ENCODE measurements at regions not wholly inside any gene's neighbourhood (a gene's known extent, or its start where the extent isn't known, plus 50 kb on each side); places are given as distances from the start of the nearest gene placed in this dataset.

GRCh38 chr21:43306391-43306790 is 120.5 kb downstream of the SIK1 start:
- H3K27me3 ChIP-seq (ENCODE audit: control insufficient read depth, insufficient read depth, low read length, poor library complexity, severe bottlenecking), result no peaks in the 10 kb centered on the region
- H3K9ac ChIP-seq (ENCODE audit: extremely low read depth, low read length, poor library complexity, severe bottlenecking), result no peak overlapping the region
- no peaks in the 10 kb centered on the region for H3K9me3 ChIP-seq (ENCODE audit: control insufficient read depth, low read length)
- DNase-seq, result no peak
- no peaks in the 10 kb centered on the region for H3K27me3 Mint-ChIP-seq (ENCODE audit: insufficient read depth)
- no peak overlapping the region for H3K27ac Mint-ChIP-seq
- H3K27ac ChIP-seq (ENCODE audit: low read depth, low read length), result no peak overlapping the region
- H3K4me1 Mint-ChIP-seq, result no peaks in the 10 kb centered on the region
- no peaks in the 10 kb centered on the region for H3K36me3 Mint-ChIP-seq (ENCODE audit: low read depth)
- H3K9me3 Mint-ChIP-seq, result no peaks in the 10 kb centered on the region
- H3K4me3 Mint-ChIP-seq, result no peak overlapping the region
- H3K4me1 ChIP-seq (ENCODE audit: control insufficient read depth, insufficient read depth, low read length), result no peaks in the 10 kb centered on the region
- no peak overlapping the region for H3K4me3 ChIP-seq (ENCODE audit: low read length)
- TF ChIP-seq, protein P1, sequence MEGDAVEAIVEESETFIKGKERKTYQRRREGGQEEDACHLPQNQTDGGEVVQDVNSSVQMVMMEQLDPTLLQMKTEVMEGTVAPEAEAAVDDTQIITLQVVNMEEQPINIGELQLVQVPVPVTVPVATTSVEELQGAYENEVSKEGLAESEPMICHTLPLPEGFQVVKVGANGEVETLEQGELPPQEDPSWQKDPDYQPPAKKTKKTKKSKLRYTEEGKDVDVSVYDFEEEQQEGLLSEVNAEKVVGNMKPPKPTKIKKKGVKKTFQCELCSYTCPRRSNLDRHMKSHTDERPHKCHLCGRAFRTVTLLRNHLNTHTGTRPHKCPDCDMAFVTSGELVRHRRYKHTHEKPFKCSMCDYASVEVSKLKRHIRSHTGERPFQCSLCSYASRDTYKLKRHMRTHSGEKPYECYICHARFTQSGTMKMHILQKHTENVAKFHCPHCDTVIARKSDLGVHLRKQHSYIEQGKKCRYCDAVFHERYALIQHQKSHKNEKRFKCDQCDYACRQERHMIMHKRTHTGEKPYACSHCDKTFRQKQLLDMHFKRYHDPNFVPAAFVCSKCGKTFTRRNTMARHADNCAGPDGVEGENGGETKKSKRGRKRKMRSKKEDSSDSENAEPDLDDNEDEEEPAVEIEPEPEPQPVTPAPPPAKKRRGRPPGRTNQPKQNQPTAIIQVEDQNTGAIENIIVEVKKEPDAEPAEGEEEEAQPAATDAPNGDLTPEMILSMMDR (conservative IDR thresholded peaks at IDR 0.05), result no peak
- WGBS, 2 experiments (ENCODE audit: insufficient coverage in 1 of 2, insufficient read length in 1 of 2), result 87 to 100% methylated on average over 1 to 11 of the region's 11 CpGs
- no peaks in the 10 kb centered on the region for H3K36me3 ChIP-seq (ENCODE audit: control insufficient read depth, insufficient read depth, low read length)

DNA sequence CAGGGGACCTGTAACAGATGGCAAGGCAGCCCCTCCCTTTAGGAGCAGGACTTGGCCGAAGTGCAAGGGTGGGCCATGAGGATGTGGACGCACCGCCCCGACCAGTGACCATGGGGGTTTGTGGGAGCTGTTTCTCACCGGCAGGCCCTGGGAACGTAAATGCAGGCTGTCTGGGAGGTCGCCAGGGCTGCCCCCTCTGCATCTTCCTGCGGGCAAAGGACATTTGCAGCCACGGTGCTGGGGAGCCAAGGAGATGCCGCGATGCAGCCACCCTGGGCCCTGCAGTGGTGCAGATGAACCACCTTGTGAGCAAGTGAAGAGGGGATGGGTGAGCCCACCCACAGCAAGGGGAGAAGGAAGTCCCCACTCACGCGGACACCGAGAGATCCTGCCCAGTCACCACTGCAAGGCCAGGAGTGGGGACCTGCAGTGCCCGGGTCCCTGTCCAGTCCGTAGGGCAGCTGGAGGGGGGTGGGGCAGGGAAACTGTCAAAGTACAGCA is 121.1 kb downstream of the SIK1 start:
- H3K36me3 ChIP-seq (ENCODE audit: control insufficient read depth, insufficient read depth, low read length), result no peaks in the 10 kb centered on the region
- DNase-seq, result no peak
- H3K9me3 Mint-ChIP-seq, result no peaks in the 10 kb centered on the region
- no peak overlapping the region for H3K9ac ChIP-seq (ENCODE audit: extremely low read depth, low read length, poor library complexity, severe bottlenecking)
- 91 to 97% methylated on average over 14 to 16 of the region's 16 CpGs for WGBS, 2 experiments (ENCODE audit: insufficient coverage in 1 of 2, insufficient read length in 1 of 2)
- H3K4me1 Mint-ChIP-seq, result no peaks in the 10 kb centered on the region
- TF ChIP-seq, protein P1 (conservative IDR thresholded peaks at IDR 0.05), result no peak
- H3K27ac Mint-ChIP-seq, result no peak overlapping the region
- H3K4me1 ChIP-seq (ENCODE audit: control insufficient read depth, insufficient read depth, low read length), result no peaks in the 10 kb centered on the region
- no peak overlapping the region for H3K4me3 ChIP-seq (ENCODE audit: low read length)
- no peaks in the 10 kb centered on the region for H3K27me3 Mint-ChIP-seq (ENCODE audit: insufficient read depth)
- no peaks in the 10 kb centered on the region for H3K9me3 ChIP-seq (ENCODE audit: control insufficient read depth, low read length)
- H3K27ac ChIP-seq (ENCODE audit: low read depth, low read length), result no peak overlapping the region
- H3K36me3 Mint-ChIP-seq (ENCODE audit: low read depth), result no peaks in the 10 kb centered on the region
- no peaks in the 10 kb centered on the region for H3K27me3 ChIP-seq (ENCODE audit: control insufficient read depth, insufficient read depth, low read length, poor library complexity, severe bottlenecking)
- H3K4me3 Mint-ChIP-seq, result no peak overlapping the region

- DNase-seq, result no peak
- Histone ChIP-seq H3K4me1 (ENCODE audit: control insufficient read depth, insufficient read depth, low read length) (no peaks in the 10 kb centered on the region), H3K4me3 (ENCODE audit: low read length) (no peak overlapping the region), H3K9ac (ENCODE audit: extremely low read depth, low read length, poor library complexity, severe bottlenecking) (no peak overlapping the region), H3K36me3 (ENCODE audit: control insufficient read depth, insufficient read depth, low read length) (no peaks in the 10 kb centered on the region), H3K9me3 (ENCODE audit: control insufficient read depth, low read length) (no peaks in the 10 kb centered on the region), H3K27me3 (ENCODE audit: control insufficient read depth, insufficient read depth, low read length, poor library complexity, severe bottlenecking) (no peaks in the 10 kb centered on the region), H3K27ac (ENCODE audit: low read depth, low read length) (no peak overlapping the region)
- WGBS, 2 experiments (ENCODE audit: insufficient coverage in 1 of 2, insufficient read length in 1 of 2), result 93 to 96% methylated on average over 14 to 15 of the region's 15 CpGs
- Mint-ChIP-seq H3K4me1 (no peaks in the 10 kb centered on the region), H3K36me3 (ENCODE audit: low read depth) (no peaks in the 10 kb centered on the region), H3K27ac (no peak overlapping the region), H3K9me3 (no peaks in the 10 kb centered on the region), H3K27me3 (ENCODE audit: insufficient read depth) (no peaks in the 10 kb centered on the region), H3K4me3 (no peak overlapping the region)
- TF ChIP-seq, protein P1 (conservative IDR thresholded peaks at IDR 0.05), result no peak
Observed at GRCh38 chr21:43305336-43305665, 121.6 kb downstream of the SIK1 start.
